ENCODE measurements at regions not wholly inside any gene's neighbourhood (a gene's known extent, or its start where the extent isn't known, plus 50 kb on each side); places are given as distances from the start of the nearest gene placed in this dataset.

GRCh38 chr7:94115316-94115715, 111.2 kb upstream of the BET1 start:
- no peak overlapping the region for H3K27ac Mint-ChIP-seq (ENCODE audit: unreplicated experiment)
- TF ChIP-seq CTCF (IDR thresholded peaks at IDR 0.05) = no peak
- no peak overlapping the region for H3K4me3 Mint-ChIP-seq (ENCODE audit: unreplicated experiment)
- no peaks in the 10 kb centered on the region for H3K27me3 Mint-ChIP-seq (ENCODE audit: low read depth)
- H3K36me3 Mint-ChIP-seq (ENCODE audit: low read depth) = peaks cover 3% of the 10 kb centered on the region
- H3K9me3 Mint-ChIP-seq (ENCODE audit: low read depth) = no peaks in the 10 kb centered on the region
- no peaks in the 10 kb centered on the region for H3K4me1 Mint-ChIP-seq (ENCODE audit: low read depth)
- DNase-seq (ENCODE audit: low spot score) = no peak

- Mint-ChIP-seq H3K4me1 (ENCODE audit: low read depth) (no peaks in the 10 kb centered on the region), H3K27ac (ENCODE audit: unreplicated experiment) (no peak overlapping the region), H3K27me3 (ENCODE audit: low read depth) (no peaks in the 10 kb centered on the region), H3K4me3 (ENCODE audit: unreplicated experiment) (no peak overlapping the region), H3K36me3 (ENCODE audit: low read depth) (no peaks in the 10 kb centered on the region), H3K9me3 (ENCODE audit: low read depth) (no peaks in the 10 kb centered on the region)
- TF ChIP-seq CTCF (IDR thresholded peaks at IDR 0.05) = no peak
- no peak for DNase-seq (ENCODE audit: low spot score)
Measured at GRCh38 chr7:94123136-94123535, 119.0 kb upstream of the BET1 start.

GRCh38 chr7:94127026-94127425, 122.9 kb upstream of the BET1 start:
- DNase-seq (ENCODE audit: low spot score) = no peak
- TF ChIP-seq CTCF (IDR thresholded peaks at IDR 0.05) = no peak
- Mint-ChIP-seq H3K27ac (ENCODE audit: unreplicated experiment) (no peak overlapping the region), H3K36me3 (ENCODE audit: low read depth) (no peaks in the 10 kb centered on the region), H3K4me3 (ENCODE audit: unreplicated experiment) (no peak overlapping the region), H3K27me3 (ENCODE audit: low read depth) (no peaks in the 10 kb centered on the region), H3K9me3 (ENCODE audit: low read depth) (no peaks in the 10 kb centered on the region), H3K4me1 (ENCODE audit: low read depth) (peaks cover 24% of the 10 kb centered on the region)

- TF ChIP-seq CTCF (IDR thresholded peaks at IDR 0.05) = no peak
- Mint-ChIP-seq H3K4me3 (ENCODE audit: unreplicated experiment) (no peak overlapping the region), H3K4me1 (ENCODE audit: low read depth) (peaks cover 26% of the 10 kb centered on the region), H3K9me3 (ENCODE audit: low read depth) (no peaks in the 10 kb centered on the region), H3K27ac (ENCODE audit: unreplicated experiment) (no peak overlapping the region), H3K36me3 (ENCODE audit: low read depth) (no peaks in the 10 kb centered on the region), H3K27me3 (ENCODE audit: low read depth) (no peaks in the 10 kb centered on the region)
- DNase-seq (ENCODE audit: low spot score) = no peak
Measured at GRCh38 chr7:94128072-94128471, 123.9 kb upstream of the BET1 start.

- no peaks in the 10 kb centered on the region for H3K9me3 Mint-ChIP-seq (ENCODE audit: low read depth)
- no peak for DNase-seq (ENCODE audit: low spot score)
- no peak overlapping the region for H3K4me3 Mint-ChIP-seq (ENCODE audit: unreplicated experiment)
- peaks cover 40% of the 10 kb centered on the region for H3K4me1 Mint-ChIP-seq (ENCODE audit: low read depth)
- no peaks in the 10 kb centered on the region for H3K36me3 Mint-ChIP-seq (ENCODE audit: low read depth)
- peak overlapping the region; percentile 71 for H3K27ac Mint-ChIP-seq (ENCODE audit: unreplicated experiment)
- TF ChIP-seq CTCF (IDR thresholded peaks at IDR 0.05) = no peak
- H3K27me3 Mint-ChIP-seq (ENCODE audit: low read depth) = no peaks in the 10 kb centered on the region
Measured at GRCh38 chr7:94129443-94130140, 125.4 kb upstream of the BET1 start.
